ENCODE measurements at regions not wholly inside any gene's neighbourhood (a gene's known extent, or its start where the extent isn't known, plus 50 kb on each side); places are given as distances from the start of the nearest gene placed in this dataset.
A peak's percentile ranks its signal among the peaks of the same experiment; 100 is the strongest.
"Not testable (repeated sequence)": the region's sequence is repeated elsewhere in the genome, so short reads cannot be mapped to it uniquely, and the experiment has no call there.

GRCh38 chr6:147651-148050 is 144.6 kb upstream of the DUSP22 start:
- not testable (repeated sequence) for DNase-seq (ENCODE audit: low spot score)

- DNase-seq (ENCODE audit: low spot score) = peak; percentile 67
Observed at GRCh38 chr6:148051-148984, 144.0 kb upstream of the DUSP22 start.

- not testable (repeated sequence) for DNase-seq (ENCODE audit: low spot score)
Observed at GRCh38 chr6:150147-150546, 142.1 kb upstream of the DUSP22 start.

GRCh38 chr6:152436-152835 is 139.9 kb upstream of the DUSP22 start:
- not testable (repeated sequence) for DNase-seq (ENCODE audit: low spot score)

GRCh38 chr6:153026-153425 is 139.3 kb upstream of the DUSP22 start:
- not testable (repeated sequence) for DNase-seq (ENCODE audit: low spot score)

- DNase-seq (ENCODE audit: low spot score) = not testable (repeated sequence)
Observed at GRCh38 chr6:153867-154266, 138.4 kb upstream of the DUSP22 start.

- peak; percentile 78 for DNase-seq (ENCODE audit: low spot score)
Observed at GRCh38 chr6:154321-155092, 137.8 kb upstream of the DUSP22 start.

- no peak for DNase-seq (ENCODE audit: low spot score)
Observed at GRCh38 chr6:156010-156409, 136.3 kb upstream of the DUSP22 start.

GRCh38 chr6:156441-157140 is 135.7 kb upstream of the DUSP22 start:
- DNase-seq (ENCODE audit: low spot score) = peak; percentile 75

GRCh38 chr6:157176-157575 is 135.1 kb upstream of the DUSP22 start:
- DNase-seq (ENCODE audit: low spot score) = peak; percentile 6

GRCh38 chr6:161657-162056 is 130.6 kb upstream of the DUSP22 start:
- not testable (repeated sequence) for DNase-seq (ENCODE audit: low spot score)

GRCh38 chr6:164720-165119 is 127.6 kb upstream of the DUSP22 start:
- no peak for DNase-seq (ENCODE audit: low spot score)

GRCh38 chr6:165263-165662 is 127.0 kb upstream of the DUSP22 start:
- no peak for DNase-seq (ENCODE audit: low spot score)

GRCh38 chr6:165906-166305 is 126.4 kb upstream of the DUSP22 start:
- DNase-seq (ENCODE audit: low spot score) = no peak

- peak; percentile 49 for DNase-seq (ENCODE audit: low spot score)
Observed at GRCh38 chr6:168865-169455, 123.3 kb upstream of the DUSP22 start.

- no peak for DNase-seq (ENCODE audit: low spot score)
Observed at GRCh38 chr6:174036-174435, 118.3 kb upstream of the DUSP22 start.

GRCh38 chr6:175680-176079 is 116.6 kb upstream of the DUSP22 start:
- no peak for DNase-seq (ENCODE audit: low spot score)

- no peak for DNase-seq (ENCODE audit: low spot score)
Observed at GRCh38 chr6:176766-177165, 115.5 kb upstream of the DUSP22 start.

- DNase-seq (ENCODE audit: low spot score) = no peak
Observed at GRCh38 chr6:178119-178518, 114.2 kb upstream of the DUSP22 start.

GRCh38 chr6:178929-179328 is 113.4 kb upstream of the DUSP22 start:
- not testable (repeated sequence) for DNase-seq (ENCODE audit: low spot score)

- no peak for DNase-seq (ENCODE audit: low spot score)
Observed at GRCh38 chr6:179340-179950, 112.8 kb upstream of the DUSP22 start.

Data from A172 (cell line).